Sigmoid colon (tissue), 4 donors: ENCODE measurements at regions not wholly inside any gene's neighbourhood (a gene's known extent, or its start where the extent isn't known, plus 50 kb on each side); places are given as distances from the start of the nearest gene placed in this dataset.
"Not testable (repeated sequence)": the region's sequence is repeated elsewhere in the genome, so short reads cannot be mapped to it uniquely, and the experiment has no call there.

ENCODE experiments used
- POLR2A ChIP-seq, 2 donors: fragments of 450-650 bp; IDR thresholded peaks; one replicate each; pipeline ENCODE4 v1.6.1; 2016; ENCODE audit warnings: antibody characterized with exemption in 2 of 2, mild to moderate bottlenecking in 2 of 2, moderate library complexity in 2 of 2
- POLR2AphosphoS5 ChIP-seq, 4 donors: sonication (generic); formaldehyde crosslinking; IDR thresholded peaks; one replicate each; pipeline ENCODE4 v1.6.1; 2017; ENCODE audit warnings: antibody characterized with exemption in 4 of 4
- TF ChIP-seq, protein P1 (sequence below), 4 experiments: fragments of 450-650 bp in 3 of 4; fragments of 200-600 bp in 1 of 4; IDR thresholded peaks; one replicate each; pipeline ENCODE4 v1.5.1; 2016 to 2019; ENCODE audit warnings: antibody characterized with exemption in 4 of 4, mild to moderate bottlenecking in 3 of 4, moderate library complexity in 2 of 4

DNA sequence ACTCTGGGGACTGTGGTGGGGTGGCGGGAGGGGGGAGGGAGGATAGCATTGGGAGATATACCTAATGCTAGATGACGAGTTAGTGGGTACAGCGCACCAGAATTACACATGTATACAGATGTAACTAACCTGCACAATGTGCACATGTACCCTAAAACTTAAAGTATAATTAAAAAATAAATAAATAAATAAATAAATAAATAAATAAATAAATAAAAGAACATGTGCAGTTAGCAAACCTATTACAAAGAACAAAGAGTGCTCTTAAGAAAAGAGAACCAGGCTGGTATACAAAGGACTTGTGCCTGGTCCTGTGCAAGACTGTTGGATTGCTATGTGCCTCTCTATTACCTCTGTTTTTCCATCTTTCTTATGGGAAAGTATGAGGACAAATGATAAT lies 79.3 kb upstream of the FRMPD3 start:
- TF ChIP-seq, protein P1, sequence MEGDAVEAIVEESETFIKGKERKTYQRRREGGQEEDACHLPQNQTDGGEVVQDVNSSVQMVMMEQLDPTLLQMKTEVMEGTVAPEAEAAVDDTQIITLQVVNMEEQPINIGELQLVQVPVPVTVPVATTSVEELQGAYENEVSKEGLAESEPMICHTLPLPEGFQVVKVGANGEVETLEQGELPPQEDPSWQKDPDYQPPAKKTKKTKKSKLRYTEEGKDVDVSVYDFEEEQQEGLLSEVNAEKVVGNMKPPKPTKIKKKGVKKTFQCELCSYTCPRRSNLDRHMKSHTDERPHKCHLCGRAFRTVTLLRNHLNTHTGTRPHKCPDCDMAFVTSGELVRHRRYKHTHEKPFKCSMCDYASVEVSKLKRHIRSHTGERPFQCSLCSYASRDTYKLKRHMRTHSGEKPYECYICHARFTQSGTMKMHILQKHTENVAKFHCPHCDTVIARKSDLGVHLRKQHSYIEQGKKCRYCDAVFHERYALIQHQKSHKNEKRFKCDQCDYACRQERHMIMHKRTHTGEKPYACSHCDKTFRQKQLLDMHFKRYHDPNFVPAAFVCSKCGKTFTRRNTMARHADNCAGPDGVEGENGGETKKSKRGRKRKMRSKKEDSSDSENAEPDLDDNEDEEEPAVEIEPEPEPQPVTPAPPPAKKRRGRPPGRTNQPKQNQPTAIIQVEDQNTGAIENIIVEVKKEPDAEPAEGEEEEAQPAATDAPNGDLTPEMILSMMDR (IDR thresholded peaks at IDR 0.05), result not testable (repeated sequence)
- not testable (repeated sequence) for TF ChIP-seq POLR2A, POLR2AphosphoS5 (IDR thresholded peaks at IDR 0.05)
